ENCODE measurements at regions not wholly inside any gene's neighbourhood (a gene's known extent, or its start where the extent isn't known, plus 50 kb on each side); places are given as distances from the start of the nearest gene placed in this dataset.

DNA sequence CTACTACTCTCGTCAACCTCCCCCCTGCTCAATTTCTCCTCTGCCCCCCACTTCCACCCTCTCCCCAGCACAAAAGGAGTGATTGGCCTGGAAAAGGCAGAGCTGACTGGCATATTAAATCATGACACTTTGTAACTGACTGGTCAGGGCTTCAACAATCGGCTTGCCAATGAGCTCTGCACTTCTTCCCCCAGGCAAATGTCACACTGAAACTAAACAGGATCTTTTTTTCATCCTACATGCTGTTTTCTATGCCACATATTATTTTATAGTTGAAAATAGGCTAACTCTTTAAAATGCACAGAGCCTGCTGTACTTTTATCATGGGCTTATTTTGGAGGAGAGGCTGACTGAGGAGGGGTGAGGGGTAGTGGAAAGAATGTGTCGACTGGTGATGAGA, 295.2 kb downstream of the TCF7L2 start:
- no peak for DNase-seq
- no peaks in the 10 kb centered on the region for H4K20me1 ChIP-seq (ENCODE audit: insufficient read depth, low read length)
- Mint-ChIP-seq H3K4me1 (peaks cover 17% of the 10 kb centered on the region), H3K9me3 (no peaks in the 10 kb centered on the region), H3K27ac (no peak overlapping the region), H3K27me3 (ENCODE audit: low read depth in 3 of 3) (peaks cover 0 to 2% (median 1%) of the 10 kb centered on the region in 3 donors), H3K4me3 (no peak overlapping the region), H3K36me3 (no peaks in the 10 kb centered on the region)
- no peaks in the 10 kb centered on the region for H3K36me3 ChIP-seq (replicated peaks in 1 of 2; ENCODE audit: control insufficient read depth in 1 of 2, insufficient read depth in 2 of 2, low read length in 2 of 2)
- H3K9me3 ChIP-seq (replicated peaks in 1 of 2; ENCODE audit: control insufficient read depth in 1 of 2, insufficient read depth in 1 of 2, low read length in 2 of 2), result no peaks in the 10 kb centered on the region
- no peaks in the 10 kb centered on the region for H3K79me2 ChIP-seq (ENCODE audit: insufficient read depth, low read length)
- no peak overlapping the region for H3K27ac ChIP-seq (ENCODE audit: low read depth in 1 of 2, low read length in 2 of 2)
- H3K9ac ChIP-seq (ENCODE audit: insufficient read depth, low read length, poor library complexity, severe bottlenecking), result no peak overlapping the region
- no peaks in the 10 kb centered on the region for H3K27me3 ChIP-seq (ENCODE audit: control insufficient read depth in 2 of 2, insufficient read depth in 2 of 2, low read length in 2 of 2)
- intact Hi-C loops (cut with micrococcal nuclease), result no loop called here
- no peak overlapping the region for H3K4me3 ChIP-seq (replicated peaks in 1 of 3; ENCODE audit: low read depth in 2 of 3, low read length in 3 of 3)
- H3K4me1 ChIP-seq (ENCODE audit: control insufficient read depth in 1 of 2, insufficient read depth in 2 of 2, low read length in 2 of 2), result no peaks in the 10 kb centered on the region
- H2AFZ ChIP-seq (ENCODE audit: insufficient read depth, low read depth, low read length, poor library complexity, severe bottlenecking), result no peak overlapping the region
- H3K4me2 ChIP-seq (replicated peaks; ENCODE audit: extremely low read depth, low read length, poor library complexity, severe bottlenecking), result no peak overlapping the region
- 95% methylated on average over 2 of the region's 3 CpGs for WGBS (ENCODE audit: insufficient coverage)
- TF ChIP-seq CTCF (IDR thresholded peaks at IDR 0.05), result no peak

DNA sequence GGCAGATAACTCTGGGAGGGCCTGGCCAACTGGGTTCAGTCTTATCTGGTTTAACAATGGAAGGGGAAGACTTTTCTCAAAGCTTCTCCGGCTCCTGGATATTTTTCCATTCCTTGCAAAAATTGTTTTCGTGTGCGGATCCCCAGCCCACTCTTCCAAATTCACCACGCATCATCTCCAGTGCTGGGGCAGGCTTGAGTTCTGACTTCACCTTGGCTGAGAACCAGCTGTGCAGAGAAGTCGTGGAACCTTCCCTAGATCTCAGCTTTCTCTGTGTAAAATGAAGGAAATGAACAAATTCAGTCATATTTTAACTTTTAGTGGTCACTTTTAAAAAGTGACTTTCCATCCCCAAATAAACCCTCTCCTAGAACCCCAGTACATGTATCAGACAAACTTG, 297.0 kb downstream of the TCF7L2 start:
- intact Hi-C loops (cut with micrococcal nuclease), result no loop called here
- peaks cover 8% of the 10 kb centered on the region for H3K4me1 Mint-ChIP-seq
- no peak overlapping the region for H3K27ac ChIP-seq (ENCODE audit: low read depth in 1 of 2, low read length in 2 of 2)
- H3K4me3 ChIP-seq (replicated peaks in 1 of 3; ENCODE audit: low read depth in 2 of 3, low read length in 3 of 3), result no peak overlapping the region
- H3K27me3 ChIP-seq (ENCODE audit: control insufficient read depth in 2 of 2, insufficient read depth in 2 of 2, low read length in 2 of 2), result no peaks in the 10 kb centered on the region
- no peaks in the 10 kb centered on the region for H3K36me3 ChIP-seq (replicated peaks in 1 of 2; ENCODE audit: control insufficient read depth in 1 of 2, insufficient read depth in 2 of 2, low read length in 2 of 2)
- H3K36me3 Mint-ChIP-seq, result no peaks in the 10 kb centered on the region
- H3K9ac ChIP-seq (ENCODE audit: insufficient read depth, low read length, poor library complexity, severe bottlenecking), result no peak overlapping the region
- H2AFZ ChIP-seq (ENCODE audit: insufficient read depth, low read depth, low read length, poor library complexity, severe bottlenecking), result no peak overlapping the region
- H3K79me2 ChIP-seq (ENCODE audit: insufficient read depth, low read length), result no peaks in the 10 kb centered on the region
- H4K20me1 ChIP-seq (ENCODE audit: insufficient read depth, low read length), result no peaks in the 10 kb centered on the region
- no peaks in the 10 kb centered on the region for H3K9me3 ChIP-seq (replicated peaks in 1 of 2; ENCODE audit: control insufficient read depth in 1 of 2, insufficient read depth in 1 of 2, low read length in 2 of 2)
- H3K27me3 Mint-ChIP-seq (ENCODE audit: low read depth in 3 of 3), result peaks cover 0 to 2% (median 1%) of the 10 kb centered on the region in 3 donors
- H3K27ac Mint-ChIP-seq, result peak overlapping the region in 1 of 7 donors; percentile 50
- no peak for DNase-seq
- no peak overlapping the region for H3K4me2 ChIP-seq (replicated peaks; ENCODE audit: extremely low read depth, low read length, poor library complexity, severe bottlenecking)
- no CpG with 5 or more reads among the region's 5 CpGs for WGBS (ENCODE audit: insufficient coverage)
- no peaks in the 10 kb centered on the region for H3K4me1 ChIP-seq (ENCODE audit: control insufficient read depth in 1 of 2, insufficient read depth in 2 of 2, low read length in 2 of 2)
- no peak for TF ChIP-seq CTCF (IDR thresholded peaks at IDR 0.05)
- no peak overlapping the region for H3K4me3 Mint-ChIP-seq
- no peaks in the 10 kb centered on the region for H3K9me3 Mint-ChIP-seq

All from CD14-positive monocyte (primary cell).